GM23338 (cell line): ENCODE measurements at regions not wholly inside any gene's neighbourhood (a gene's known extent, or its start where the extent isn't known, plus 50 kb on each side); places are given as distances from the start of the nearest gene placed in this dataset.

ENCODE experiments used
- CTCF ChIP-seq, 2 experiments: fragments of 200-600 bp in 1 of 2; sonication (generic) in 1 of 2; conservative IDR thresholded peaks; 2 replicates each; pipeline versions ENCODE4 v1.5.1 to v1.6.1; 2016 to 2017; ENCODE audit warnings: antibody characterized with exemption in 2 of 2, low read depth in 2 of 2, mild to moderate bottlenecking in 2 of 2, moderate library complexity in 1 of 2
- EZH2 ChIP-seq: fragments of 200-600 bp; sonication (generic); IDR thresholded peaks from one replicate; pipeline ENCODE4 v1.8.0; 2017; ENCODE audit warnings: antibody characterized with exemption, mild to moderate bottlenecking, low read depth; ENCODE audit not compliant: unreplicated experiment
- JUNB ChIP-seq: IDR thresholded peaks from one replicate; pipeline ENCODE4 v1.6.1; 2016; ENCODE audit warnings: antibody characterized with exemption; ENCODE audit not compliant: unreplicated experiment
- POLR2AphosphoS5 ChIP-seq: IDR thresholded peaks from 2 replicates; pipeline ENCODE4 v1.6.1; 2016; ENCODE audit warnings: antibody characterized with exemption, low read depth

DNA sequence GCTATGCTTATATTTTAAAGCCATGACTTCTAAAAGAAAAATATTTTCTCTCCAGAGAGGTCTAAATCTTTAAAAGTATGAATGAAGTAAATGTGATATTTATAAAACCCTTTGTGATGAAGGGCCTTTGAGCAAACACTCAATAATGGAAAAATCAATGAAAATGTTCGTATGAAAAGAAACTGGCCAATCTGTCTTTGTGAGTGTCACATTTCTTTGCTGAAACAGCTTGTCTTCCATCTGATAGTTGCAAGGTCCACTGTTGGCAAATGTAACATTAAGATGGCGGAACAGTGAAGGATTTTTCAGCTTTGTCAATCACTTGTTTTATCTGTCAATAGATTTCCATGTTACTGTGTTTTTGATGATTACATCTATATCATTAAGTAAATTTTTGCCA is 162.9 kb upstream of the GATA6 start:
- TF ChIP-seq CTCF (conservative IDR thresholded peaks at IDR 0.05; ENCODE audit: low read depth in 2 of 2) (no peak), EZH2 (no peak), POLR2AphosphoS5 (no peak), JUNB (no peak)
